HAP-1 (cell line): ENCODE measurements at regions not wholly inside any gene's neighbourhood (a gene's known extent, or its start where the extent isn't known, plus 50 kb on each side); places are given as distances from the start of the nearest gene placed in this dataset.

Experiments used
- DNase-seq, 2 experiments: peaks; one replicate each; pipeline ENCODE4 v3.0.0-alpha.2; 2016 to 2020; ENCODE audit warnings: low spot score in 2 of 2
- H3K27me3 ChIP-seq: fragments of 250-450 bp; sonication (Bioruptor Pico); 2 replicates; pipeline ENCODE4 v1.5.1; 2020; ENCODE audit warnings: low read depth, mild to moderate bottlenecking, moderate library complexity
- H3K36me3 ChIP-seq: fragments of 250-450 bp; sonication (Bioruptor Pico); replicated peaks from 2 replicates; pipeline ENCODE4 v1.5.1; 2020; ENCODE audit warnings: mild to moderate bottlenecking
- H3K4me1 ChIP-seq: fragments of 250-450 bp; sonication (Bioruptor Pico); 2 replicates; pipeline ENCODE4 v1.5.1; 2020; ENCODE audit warnings: mild to moderate bottlenecking
- H3K4me3 ChIP-seq: fragments of 250-450 bp; sonication (Bioruptor Pico); 2 replicates; pipeline ENCODE4 v1.5.1; 2020; ENCODE audit warnings: mild to moderate bottlenecking, moderate library complexity
- H3K9me3 ChIP-seq: fragments of 250-450 bp; sonication (Bioruptor Pico); 2 replicates; pipeline ENCODE4 v1.5.1; 2020; ENCODE audit warnings: mild to moderate bottlenecking, moderate library complexity
- in situ Hi-C: fragments of 300-500 bp; cut with MboI; formaldehyde crosslinking; loops from 3 replicates; pipeline ENCODE4 v1.14.3; 2020; ENCODE audit warnings: low sequenced_read_pairs, inconsistent platforms, mixed read lengths

DNA sequence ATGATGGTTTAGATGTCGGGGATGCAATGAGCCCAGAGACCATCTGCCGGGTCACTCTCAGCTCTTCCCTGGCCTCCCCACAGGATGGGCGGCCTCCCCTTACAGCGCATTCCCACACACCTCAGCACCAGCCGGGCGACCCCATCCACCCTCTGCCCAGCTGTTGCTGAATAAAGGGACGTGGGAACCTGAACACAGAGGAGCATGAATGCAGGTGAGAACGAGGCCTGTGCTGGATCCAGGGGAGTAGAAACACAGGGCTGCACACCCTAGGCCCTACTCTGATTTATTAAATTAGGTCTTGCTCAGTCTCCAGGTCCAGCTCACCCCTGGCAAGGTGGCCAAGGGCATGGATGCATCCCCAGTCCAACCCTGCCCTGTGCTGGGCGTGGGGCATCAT lies 180.5 kb downstream of the CTTN start:
- no peak for DNase-seq
- no peaks in the 10 kb centered on the region for H3K4me1 ChIP-seq
- in situ Hi-C loops = no loop called here
- no peaks in the 10 kb centered on the region for H3K27me3 ChIP-seq
- no peaks in the 10 kb centered on the region for H3K36me3 ChIP-seq
- H3K9me3 ChIP-seq = no peaks in the 10 kb centered on the region
- no peak overlapping the region for H3K4me3 ChIP-seq

DNA sequence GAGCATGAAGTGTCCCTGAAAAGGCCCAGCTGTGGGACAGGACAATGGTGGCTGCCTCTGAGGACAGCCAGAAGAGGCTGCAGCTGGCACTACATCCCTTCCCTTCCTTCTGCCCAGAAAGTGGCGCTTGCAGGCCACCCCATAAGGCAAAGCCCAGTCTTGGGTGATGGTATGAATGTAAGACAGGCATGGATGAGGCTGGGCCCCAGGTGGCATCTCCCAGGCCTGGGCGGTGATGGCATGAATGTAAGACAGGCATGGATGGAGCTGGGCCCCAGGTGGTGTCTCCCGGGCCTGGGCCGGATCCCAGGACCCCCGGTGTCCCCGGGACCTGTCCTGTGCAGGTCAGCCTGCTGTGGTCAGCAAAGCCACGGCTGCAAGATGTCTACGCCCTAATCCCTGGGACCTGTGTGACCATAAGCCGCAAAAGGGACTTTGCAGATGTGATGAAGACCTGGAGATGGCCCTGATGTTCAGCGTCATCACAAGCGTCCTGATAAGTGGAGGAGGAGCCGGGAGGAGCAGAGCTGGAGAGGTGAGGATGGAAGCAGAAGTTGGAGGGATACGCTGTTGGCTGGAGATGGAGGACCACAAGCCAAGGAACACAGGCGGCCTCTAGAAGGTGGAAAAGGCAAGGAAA lies 181.1 kb downstream of the CTTN start:
- no peaks in the 10 kb centered on the region for H3K4me1 ChIP-seq
- H3K27me3 ChIP-seq = no peaks in the 10 kb centered on the region
- H3K4me3 ChIP-seq = no peak overlapping the region
- in situ Hi-C loops = no loop called here
- H3K36me3 ChIP-seq = no peaks in the 10 kb centered on the region
- H3K9me3 ChIP-seq = no peaks in the 10 kb centered on the region
- no peak for DNase-seq

DNA sequence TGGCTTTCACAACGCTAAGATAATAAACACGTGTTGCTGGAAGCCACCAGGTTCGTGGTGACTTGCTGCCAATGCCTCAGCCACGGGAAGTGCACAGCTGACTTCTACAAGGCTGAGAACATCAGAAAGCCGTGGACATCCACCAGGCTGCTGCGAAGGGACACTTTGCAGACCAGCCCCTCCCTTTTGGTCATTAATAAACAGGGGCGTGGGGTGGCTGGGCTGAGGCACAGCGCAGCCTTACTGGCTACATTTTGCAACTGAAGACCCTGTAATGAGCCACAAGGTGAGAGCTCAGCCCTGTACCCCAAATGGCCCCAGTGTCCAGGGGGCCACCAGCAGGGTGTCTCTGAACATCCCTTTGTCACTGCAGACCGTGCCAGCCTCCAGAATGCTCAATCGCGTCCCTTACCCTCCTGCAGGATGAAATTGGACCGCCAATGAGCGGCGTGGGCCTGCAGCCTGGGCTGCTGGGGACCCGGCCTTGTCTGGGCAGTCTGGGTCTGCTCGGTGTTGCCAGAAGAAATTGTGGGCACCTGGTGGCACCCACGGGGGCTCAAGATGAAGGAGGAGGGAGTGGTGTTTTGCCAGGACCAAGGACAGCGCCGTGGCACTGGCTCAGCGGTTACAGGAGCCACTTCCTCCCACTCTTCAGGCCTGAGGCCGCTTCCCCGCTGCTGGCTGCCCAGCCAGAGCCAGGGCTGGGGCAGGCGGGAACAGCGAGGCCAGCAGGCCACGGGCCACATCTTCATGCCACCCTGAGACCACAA lies 181.9 kb downstream of the CTTN start:
- DNase-seq = no peak
- in situ Hi-C loops = no loop called here
- Histone ChIP-seq H3K27me3 (no peaks in the 10 kb centered on the region), H3K36me3 (no peaks in the 10 kb centered on the region), H3K4me1 (no peaks in the 10 kb centered on the region), H3K9me3 (no peaks in the 10 kb centered on the region), H3K4me3 (no peak overlapping the region)

DNA sequence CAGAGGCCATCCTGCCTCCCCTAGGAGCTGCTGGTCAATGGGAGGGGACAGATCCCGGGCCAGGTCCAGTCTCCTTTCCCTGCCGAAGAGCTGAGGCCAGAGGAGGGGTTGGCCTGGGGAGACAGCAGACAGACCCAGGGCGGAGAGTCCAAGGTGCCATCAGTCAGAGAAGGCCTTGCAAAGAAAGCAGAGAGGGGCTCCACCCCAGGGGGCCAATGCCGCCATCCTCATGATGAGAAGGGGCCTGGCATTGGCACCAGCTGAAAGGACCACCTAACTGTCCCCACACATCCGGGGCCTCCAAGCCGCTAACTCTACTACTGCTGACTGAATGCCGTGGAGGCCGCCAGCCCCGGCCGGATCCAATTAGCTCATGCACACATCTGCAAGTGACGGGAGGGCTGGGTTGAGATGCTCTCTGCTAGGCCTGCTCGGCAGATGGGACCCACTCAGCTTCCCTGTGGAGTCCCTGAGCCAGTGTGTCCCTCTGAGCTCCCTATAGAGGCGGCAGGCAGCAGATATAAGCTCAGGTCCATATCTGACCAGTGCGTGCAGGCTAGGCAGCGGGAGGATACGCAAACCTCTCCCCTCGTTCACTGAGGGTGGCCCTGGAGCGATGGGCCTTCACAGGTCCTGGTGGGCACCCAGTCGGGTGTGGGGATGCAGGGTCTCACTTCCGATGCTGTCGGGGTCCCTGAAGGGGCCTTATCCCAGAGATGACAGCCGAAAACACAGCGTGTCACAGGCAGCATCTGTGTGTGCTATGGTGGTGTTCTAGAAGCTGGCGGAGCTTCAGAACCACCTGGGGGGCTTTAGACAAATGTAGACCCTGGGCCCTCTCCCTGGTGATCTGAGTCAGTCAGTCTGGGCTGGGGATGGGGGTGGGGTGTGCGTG lies 183.9 kb downstream of the CTTN start:
- H3K36me3 ChIP-seq = no peaks in the 10 kb centered on the region
- no peaks in the 10 kb centered on the region for H3K27me3 ChIP-seq
- H3K4me3 ChIP-seq = no peak overlapping the region
- H3K4me1 ChIP-seq = no peaks in the 10 kb centered on the region
- in situ Hi-C loops = no loop called here
- DNase-seq = no peak
- H3K9me3 ChIP-seq = no peaks in the 10 kb centered on the region

DNA sequence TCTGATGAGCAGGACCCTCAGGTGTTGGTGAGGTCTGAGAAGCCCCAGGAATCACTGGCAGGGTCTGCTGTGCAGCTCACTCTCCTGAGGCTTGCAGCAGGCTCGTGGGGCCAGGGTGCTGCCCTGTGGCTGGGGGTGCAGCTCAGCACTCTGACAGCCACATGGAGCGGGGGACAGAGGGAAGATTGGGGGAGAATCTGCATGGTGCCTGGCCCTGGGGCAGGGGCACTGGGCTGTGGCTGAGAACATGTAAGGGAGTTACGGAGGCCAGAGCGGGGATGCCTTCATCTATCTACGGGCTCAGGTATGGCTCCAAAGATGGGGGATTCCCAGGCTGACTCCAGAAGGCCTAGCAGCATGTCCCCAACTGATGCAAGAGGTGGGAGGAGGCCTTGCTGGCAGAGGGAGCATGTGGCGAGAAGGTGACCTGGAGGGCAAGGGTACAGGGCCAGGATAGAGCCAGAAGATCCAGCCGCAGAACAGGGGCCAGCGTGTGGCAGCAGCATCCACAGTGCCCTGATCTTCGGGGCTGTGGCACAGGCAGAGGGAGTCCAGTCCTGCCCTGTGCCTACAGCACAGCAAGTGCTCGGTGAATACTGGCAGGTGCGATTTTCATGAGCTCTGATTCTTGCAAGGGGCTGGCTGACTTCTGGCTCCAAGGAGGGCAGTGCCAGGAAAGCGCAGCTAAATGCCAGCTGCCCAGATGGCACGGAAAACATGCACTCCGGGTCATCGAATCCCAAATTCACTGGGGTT lies 184.7 kb downstream of the CTTN start:
- H3K27me3 ChIP-seq = no peaks in the 10 kb centered on the region
- no peaks in the 10 kb centered on the region for H3K9me3 ChIP-seq
- in situ Hi-C loops = no loop called here
- DNase-seq = no peak
- H3K4me1 ChIP-seq = no peaks in the 10 kb centered on the region
- H3K4me3 ChIP-seq = no peak overlapping the region
- H3K36me3 ChIP-seq = no peaks in the 10 kb centered on the region

- H3K4me3 ChIP-seq = no peak overlapping the region
- DNase-seq = no peak
- no peaks in the 10 kb centered on the region for H3K4me1 ChIP-seq
- H3K27me3 ChIP-seq = no peaks in the 10 kb centered on the region
- in situ Hi-C loops = no loop called here
- no peaks in the 10 kb centered on the region for H3K9me3 ChIP-seq
- no peaks in the 10 kb centered on the region for H3K36me3 ChIP-seq
Measured at GRCh38 chr11:70583781-70584218, 185.5 kb downstream of the CTTN start.

DNA sequence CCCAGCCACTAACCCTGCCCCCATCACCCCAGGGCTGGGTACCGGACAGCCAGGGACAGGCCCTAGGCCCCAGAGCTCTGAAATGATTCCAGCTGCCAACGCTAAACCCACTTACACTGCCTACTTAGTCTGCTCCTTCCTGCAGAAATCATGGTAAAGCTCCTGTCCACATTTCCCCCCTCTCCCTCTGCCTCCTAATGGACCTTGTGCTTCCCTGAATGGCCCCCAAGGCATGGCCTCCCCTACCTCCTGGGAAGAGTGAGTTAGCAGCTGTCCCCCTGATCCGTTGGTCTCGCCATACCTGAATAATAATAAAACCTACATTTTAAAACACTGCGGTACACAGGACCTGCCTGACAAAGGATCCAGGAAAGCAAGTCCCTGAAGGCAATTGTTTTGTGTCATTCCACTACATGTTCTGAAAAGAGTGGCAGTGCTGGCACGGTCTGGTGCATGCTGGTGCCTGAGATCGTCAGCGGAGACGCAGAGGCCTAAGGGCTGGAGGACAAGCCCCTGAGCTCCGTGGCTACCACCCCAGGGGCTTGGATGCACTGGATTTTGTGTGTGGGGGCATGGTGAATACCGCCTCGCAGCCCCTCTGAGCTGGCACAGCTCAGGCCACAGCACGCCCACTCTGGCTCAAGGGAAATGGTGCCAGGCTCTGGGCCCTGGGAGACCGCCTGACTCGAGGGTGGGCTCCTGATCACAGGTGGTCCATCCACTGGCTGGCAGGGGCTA lies 186.3 kb downstream of the CTTN start:
- Histone ChIP-seq H3K36me3 (no peaks in the 10 kb centered on the region), H3K9me3 (no peaks in the 10 kb centered on the region), H3K4me1 (no peaks in the 10 kb centered on the region), H3K4me3 (no peak overlapping the region), H3K27me3 (no peaks in the 10 kb centered on the region)
- in situ Hi-C loops = no loop called here
- DNase-seq = no peak

GRCh38 chr11:70585236-70585545 lies 186.9 kb downstream of the CTTN start:
- in situ Hi-C loops = no loop called here
- no peaks in the 10 kb centered on the region for H3K36me3 ChIP-seq
- H3K4me3 ChIP-seq = no peak overlapping the region
- H3K9me3 ChIP-seq = no peaks in the 10 kb centered on the region
- H3K27me3 ChIP-seq = no peaks in the 10 kb centered on the region
- no peak for DNase-seq
- H3K4me1 ChIP-seq = no peaks in the 10 kb centered on the region

- no peak overlapping the region for H3K4me3 ChIP-seq
- no peak for DNase-seq
- no peaks in the 10 kb centered on the region for H3K4me1 ChIP-seq
- H3K27me3 ChIP-seq = no peaks in the 10 kb centered on the region
- H3K36me3 ChIP-seq = no peaks in the 10 kb centered on the region
- in situ Hi-C loops = no loop called here
- no peaks in the 10 kb centered on the region for H3K9me3 ChIP-seq
Measured at GRCh38 chr11:70586261-70587074, 188.1 kb downstream of the CTTN start.

- H3K9me3 ChIP-seq = no peaks in the 10 kb centered on the region
- H3K36me3 ChIP-seq = no peaks in the 10 kb centered on the region
- in situ Hi-C loops = no loop called here
- H3K27me3 ChIP-seq = no peaks in the 10 kb centered on the region
- no peak for DNase-seq
- H3K4me3 ChIP-seq = no peak overlapping the region
- no peaks in the 10 kb centered on the region for H3K4me1 ChIP-seq
Measured at GRCh38 chr11:70587075-70587389, 188.7 kb downstream of the CTTN start.

- no peak for DNase-seq
- Histone ChIP-seq H3K4me1 (no peaks in the 10 kb centered on the region), H3K36me3 (no peaks in the 10 kb centered on the region), H3K27me3 (no peaks in the 10 kb centered on the region), H3K4me3 (no peak overlapping the region), H3K9me3 (no peaks in the 10 kb centered on the region)
- in situ Hi-C loops = no loop called here
Measured at GRCh38 chr11:70590356-70590991, 192.1 kb downstream of the CTTN start.

- no peaks in the 10 kb centered on the region for H3K9me3 ChIP-seq
- H3K36me3 ChIP-seq = no peaks in the 10 kb centered on the region
- in situ Hi-C loops = no loop called here
- H3K4me3 ChIP-seq = no peak overlapping the region
- H3K4me1 ChIP-seq = no peaks in the 10 kb centered on the region
- no peak for DNase-seq
- H3K27me3 ChIP-seq = no peaks in the 10 kb centered on the region
Measured at GRCh38 chr11:70592641-70593165, 194.4 kb downstream of the CTTN start.
